Right cardiac atrium (tissue), 5 donors: ENCODE measurements at regions not wholly inside any gene's neighbourhood (a gene's known extent, or its start where the extent isn't known, plus 50 kb on each side); places are given as distances from the start of the nearest gene placed in this dataset.

Experiments used
- ATAC-seq, 2 donors: fragments of 200-7000 bp; cut with Tn5 transposase; one replicate each; pipeline versions ENCODE4 v1.8.0 to v1.9.1; 2020; ENCODE audit warnings: moderate library complexity in 2 of 2, mild to moderate bottlenecking in 1 of 2
- DNase-seq, 3 donors: peaks; one replicate each; pipeline ENCODE4 v3.0.0-alpha.2; 2020
- H3K27ac ChIP-seq: one replicate; pipeline ENCODE4 v1.5.1; 2013; ENCODE audit warnings: mild to moderate bottlenecking, low read length, control low read depth, moderate library complexity
- H3K27me3 ChIP-seq: one replicate; pipeline ENCODE4 v1.6.1; 2013; ENCODE audit not compliant: control insufficient read depth, insufficient read depth
- H3K4me1 ChIP-seq: one replicate; pipeline ENCODE4 v1.6.1; 2013; ENCODE audit warnings: low read length; ENCODE audit not compliant: control insufficient read depth, insufficient read depth
- H3K4me3 ChIP-seq: one replicate; pipeline ENCODE4 v1.5.1; 2013; ENCODE audit warnings: low read length, control low read depth
- H3K9me3 ChIP-seq: one replicate; pipeline ENCODE4 v1.6.1; 2013; ENCODE audit warnings: low read length; ENCODE audit not compliant: control insufficient read depth
- WGBS: extraction: QIAGEN DNeasy Blood & Tissue Kit; methylation state at CpG from one replicate; pipeline ENCODE4 v1.1.7; 2013; 5-methylcytosine and 5-hydroxymethylcytosine counted together
- intact Hi-C, 4 donors: fragments of 100-400 bp; cut with DNase I; formaldehyde crosslinking; loops; one replicate each; pipeline versions ENCODE4 v1.11.0 to v1.14.0; 2022 to 2023
- donor health status: healthy with polysubstance abuse.
- donor health status: DM: no; HTN: yes; CAD: no.
- donor health status: DM: no; HTN: no; CAD: no.
- donor health status: DM: no; HTN: yes; CAD: no; lungs with severe emphysema.
- donor health status: DM: yes; HTN: yes; CAD: no.

DNA sequence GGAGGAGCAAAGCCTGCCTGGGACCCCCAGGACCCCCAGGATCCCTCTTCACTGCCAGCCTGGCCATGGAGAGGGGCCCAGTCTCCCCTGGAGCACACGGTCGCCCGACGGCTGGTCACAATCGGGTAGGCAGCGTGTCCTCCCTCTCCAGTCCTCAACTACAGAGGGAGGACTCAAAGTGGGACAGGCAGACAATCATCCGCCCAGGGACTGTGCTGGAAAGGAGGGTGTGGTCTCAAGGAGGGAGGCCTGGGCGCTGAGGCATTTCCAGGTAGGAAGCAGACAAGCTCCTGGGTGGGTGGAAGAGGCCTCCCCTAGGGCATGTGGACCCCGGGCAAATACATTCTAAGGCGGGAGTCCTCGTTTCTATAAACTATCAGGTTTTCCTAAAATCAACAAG, 93.2 kb upstream of the ADAMTS2 start:
- H3K4me1 ChIP-seq, result no peaks in the 10 kb centered on the region
- intact Hi-C loops, result no loop called here
- peak in 1 of 2 donors; percentile 8 for ATAC-seq
- H3K27me3 ChIP-seq, result no peaks in the 10 kb centered on the region
- no peak overlapping the region for H3K4me3 ChIP-seq
- H3K27ac ChIP-seq, result no peak overlapping the region
- H3K9me3 ChIP-seq, result no peaks in the 10 kb centered on the region
- no peak for DNase-seq
- 71% methylated on average over 11 of the region's 11 CpGs for WGBS

DNA sequence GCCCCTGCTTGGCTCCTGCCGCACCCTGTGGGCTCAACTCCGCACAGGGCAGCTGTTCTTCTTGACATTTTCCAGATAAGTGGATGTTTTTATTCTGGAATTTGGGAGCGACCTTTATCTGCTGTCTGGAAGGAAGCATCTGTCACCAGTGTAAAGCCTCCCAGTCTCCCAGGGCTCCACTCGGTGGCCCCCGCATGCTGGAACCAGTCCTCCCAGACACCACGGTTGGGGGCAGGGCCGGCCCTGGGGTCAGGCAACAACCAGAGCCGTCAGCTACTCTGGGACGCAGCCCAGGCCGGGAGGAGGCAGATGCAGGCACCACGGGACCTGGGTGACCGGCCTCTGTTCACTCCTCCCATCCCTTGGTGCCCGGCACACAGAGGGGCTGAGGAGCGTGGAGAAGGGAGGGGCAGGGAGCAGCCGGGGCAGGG, 92.8 kb upstream of the ADAMTS2 start:
- no peaks in the 10 kb centered on the region for H3K9me3 ChIP-seq
- intact Hi-C loops, result no loop called here
- H3K4me3 ChIP-seq, result no peak overlapping the region
- WGBS, result 13% methylated on average over 15 of the region's 15 CpGs
- H3K4me1 ChIP-seq, result no peaks in the 10 kb centered on the region
- no peaks in the 10 kb centered on the region for H3K27me3 ChIP-seq
- peak; percentile 69 to 89 (median 87) for DNase-seq
- H3K27ac ChIP-seq, result no peak overlapping the region
- peak; percentile 77 to 78 for ATAC-seq

DNA sequence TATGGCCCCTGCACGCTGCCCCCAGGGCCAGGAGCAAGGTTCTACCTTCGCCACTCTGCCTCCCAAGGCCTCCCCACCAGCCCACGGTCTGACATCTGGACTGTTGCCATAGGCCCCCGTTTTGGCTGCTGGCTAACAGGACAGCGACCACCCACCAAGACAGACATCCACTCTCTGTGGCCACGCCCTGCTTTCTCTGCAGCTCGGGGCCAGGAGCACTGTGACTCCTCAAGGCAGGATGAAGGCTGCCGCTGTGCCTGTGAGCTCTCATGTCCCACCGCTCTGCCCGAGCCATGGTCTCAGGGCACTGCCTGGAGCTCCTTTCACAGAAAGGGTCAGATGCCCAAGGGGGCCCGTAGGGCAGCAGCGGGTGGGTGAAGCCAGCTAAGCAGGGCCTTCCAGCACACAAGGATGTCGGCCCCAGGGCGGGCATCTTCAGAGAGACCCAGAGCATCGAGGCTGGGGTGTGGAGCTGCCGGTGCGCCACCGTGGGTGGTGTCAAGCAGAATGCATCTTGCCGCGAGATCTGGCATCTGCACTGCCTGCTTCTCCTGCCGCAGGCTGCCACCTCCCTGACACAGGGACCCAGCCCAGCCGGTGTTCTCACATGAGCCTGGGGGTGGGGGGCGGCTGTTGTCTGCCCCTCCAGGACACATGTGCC, 92.2 kb upstream of the ADAMTS2 start:
- Histone ChIP-seq H3K4me3 (no peak overlapping the region), H3K9me3 (no peaks in the 10 kb centered on the region), H3K27ac (no peak overlapping the region), H3K27me3 (no peaks in the 10 kb centered on the region), H3K4me1 (no peaks in the 10 kb centered on the region)
- 46% methylated on average over 23 of the region's 23 CpGs for WGBS
- ATAC-seq, result peak in 1 of 2 donors; percentile 10
- DNase-seq, result peak in 1 of 3 donors; percentile 64
- intact Hi-C loops, result no loop called here

DNA sequence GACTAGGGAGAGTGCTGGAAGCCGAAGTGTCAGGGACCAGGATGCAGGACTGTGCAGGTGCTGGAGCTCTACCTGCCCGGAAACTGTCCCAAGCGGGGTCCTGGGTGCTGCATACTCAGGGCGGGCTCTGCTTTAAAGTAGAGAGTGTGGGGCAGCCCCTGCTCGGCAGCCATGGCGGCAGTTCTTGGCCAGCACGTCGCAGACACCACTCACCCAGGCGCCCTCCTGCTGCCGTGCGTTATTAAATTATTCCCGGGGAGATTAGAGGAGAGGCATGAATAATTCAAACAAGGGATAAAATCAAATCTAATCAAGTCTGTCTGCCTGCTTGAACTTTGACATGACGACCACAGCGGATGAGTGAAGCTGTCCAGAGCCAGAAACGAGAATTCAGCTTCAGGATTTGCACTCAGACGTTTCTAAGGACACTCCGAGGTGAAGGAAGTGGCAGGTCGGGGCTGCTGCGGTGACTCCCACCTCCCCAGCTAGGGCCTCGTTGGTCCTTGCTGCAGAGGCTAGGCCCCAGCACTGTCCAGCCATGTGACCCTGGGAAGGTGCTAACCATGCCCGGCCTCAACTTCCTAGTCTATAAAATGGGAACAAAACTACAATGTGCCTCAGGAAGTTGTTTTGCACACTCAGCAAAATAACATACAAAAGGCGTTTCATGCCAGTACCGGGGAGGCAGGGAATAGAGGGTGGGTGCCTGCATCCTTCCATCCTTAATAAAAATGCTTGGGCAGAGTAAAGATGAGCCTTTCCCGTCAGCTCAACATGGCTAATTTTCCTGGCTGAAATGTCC, 91.3 kb upstream of the ADAMTS2 start:
- H3K4me1 ChIP-seq, result no peaks in the 10 kb centered on the region
- ATAC-seq, result no peak
- H3K9me3 ChIP-seq, result no peaks in the 10 kb centered on the region
- no peak overlapping the region for H3K27ac ChIP-seq
- no peaks in the 10 kb centered on the region for H3K27me3 ChIP-seq
- 60% methylated on average over 24 of the region's 24 CpGs for WGBS
- DNase-seq, result peak in 1 of 3 donors; percentile 26
- no peak overlapping the region for H3K4me3 ChIP-seq
- intact Hi-C loops, result no loop called here

DNA sequence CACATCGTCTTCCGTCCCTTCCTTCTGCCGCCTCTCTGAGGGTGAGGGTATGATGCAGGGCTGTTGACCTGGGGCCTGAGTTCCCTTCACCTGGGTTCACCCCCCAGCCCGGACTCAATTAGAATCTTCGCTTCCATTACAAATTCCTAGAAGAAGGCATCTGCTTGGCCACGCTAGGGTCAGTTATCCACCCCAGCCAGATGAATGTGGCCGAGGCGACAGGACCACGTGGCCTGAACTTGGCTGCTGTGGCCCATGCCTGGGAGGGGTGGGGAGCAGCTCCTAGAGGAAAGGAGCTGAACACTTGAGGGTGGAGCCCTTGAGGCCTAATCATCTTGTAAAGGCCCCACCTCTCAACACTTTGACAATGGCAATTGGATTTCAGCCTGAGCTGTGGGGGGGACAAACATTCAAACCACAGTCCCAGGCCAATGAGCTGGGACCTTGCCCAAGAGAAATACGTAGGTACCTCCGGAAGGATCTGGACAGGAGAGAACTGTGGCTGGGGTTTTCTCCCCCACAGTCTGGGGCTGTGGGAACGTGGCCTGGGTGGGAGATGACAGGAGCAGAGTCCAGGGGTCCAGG, 90.6 kb upstream of the ADAMTS2 start:
- no peak overlapping the region for H3K4me3 ChIP-seq
- intact Hi-C loops, result no loop called here
- no peaks in the 10 kb centered on the region for H3K4me1 ChIP-seq
- DNase-seq (peak; percentile 70 to 89 (median 86)), ATAC-seq (peak; percentile 86 to 88)
- H3K27ac ChIP-seq, result no peak overlapping the region
- H3K27me3 ChIP-seq, result no peaks in the 10 kb centered on the region
- H3K9me3 ChIP-seq, result no peaks in the 10 kb centered on the region
- 63% methylated on average over 12 of the region's 12 CpGs for WGBS

DNA sequence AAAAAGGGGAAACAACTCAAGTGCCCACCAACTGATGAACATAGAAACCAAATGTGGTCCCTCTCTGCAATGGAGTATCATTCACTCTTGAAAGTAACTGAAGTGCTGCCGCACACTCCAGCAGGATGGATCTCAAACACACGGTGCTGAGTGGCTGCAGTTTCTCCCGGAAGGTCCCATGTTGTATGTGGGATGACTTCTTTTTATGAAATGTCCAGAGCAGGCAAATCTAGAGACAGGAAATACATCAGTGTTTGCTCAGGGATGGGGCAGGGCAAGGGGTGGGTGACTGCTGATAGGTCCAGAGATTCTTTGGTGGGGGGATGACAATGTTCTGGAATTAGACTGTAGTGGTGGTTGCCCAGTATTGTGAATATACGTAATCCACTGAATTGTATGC, 89.9 kb upstream of the ADAMTS2 start:
- DNase-seq (peak in 1 of 3 donors; percentile 6), ATAC-seq (no peak)
- 62% methylated on average over 4 of the region's 4 CpGs for WGBS
- no peaks in the 10 kb centered on the region for H3K9me3 ChIP-seq
- intact Hi-C loops, result no loop called here
- H3K27ac ChIP-seq, result no peak overlapping the region
- no peaks in the 10 kb centered on the region for H3K4me1 ChIP-seq
- H3K4me3 ChIP-seq, result no peak overlapping the region
- no peaks in the 10 kb centered on the region for H3K27me3 ChIP-seq

DNA sequence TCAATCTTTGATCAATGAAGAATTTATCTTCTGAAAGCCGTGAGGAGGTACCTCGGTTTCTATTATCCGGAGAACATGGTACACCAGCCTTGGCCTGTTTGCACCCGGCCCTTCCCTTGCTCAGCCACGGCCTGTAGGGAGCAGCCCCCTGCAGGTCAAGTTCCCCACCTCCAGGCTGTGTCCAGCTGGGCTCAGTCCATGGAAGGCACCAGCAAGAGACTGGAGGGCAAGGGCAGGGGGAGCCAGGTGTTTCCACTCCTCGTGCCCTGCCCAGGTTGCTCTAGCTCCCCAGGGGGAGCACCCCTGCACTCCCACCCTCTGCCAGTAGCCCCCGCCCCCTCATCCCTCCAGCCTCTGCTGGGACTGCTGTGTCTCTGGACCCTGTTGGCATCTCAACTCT, 87.3 kb upstream of the ADAMTS2 start:
- intact Hi-C loops, result no loop called here
- H3K27ac ChIP-seq, result no peak overlapping the region
- no peaks in the 10 kb centered on the region for H3K4me1 ChIP-seq
- no peak overlapping the region for H3K4me3 ChIP-seq
- no peaks in the 10 kb centered on the region for H3K9me3 ChIP-seq
- DNase-seq (peak in 1 of 3 donors; percentile 43), ATAC-seq (no peak)
- WGBS, result 83% methylated on average over 7 of the region's 7 CpGs
- no peaks in the 10 kb centered on the region for H3K27me3 ChIP-seq

DNA sequence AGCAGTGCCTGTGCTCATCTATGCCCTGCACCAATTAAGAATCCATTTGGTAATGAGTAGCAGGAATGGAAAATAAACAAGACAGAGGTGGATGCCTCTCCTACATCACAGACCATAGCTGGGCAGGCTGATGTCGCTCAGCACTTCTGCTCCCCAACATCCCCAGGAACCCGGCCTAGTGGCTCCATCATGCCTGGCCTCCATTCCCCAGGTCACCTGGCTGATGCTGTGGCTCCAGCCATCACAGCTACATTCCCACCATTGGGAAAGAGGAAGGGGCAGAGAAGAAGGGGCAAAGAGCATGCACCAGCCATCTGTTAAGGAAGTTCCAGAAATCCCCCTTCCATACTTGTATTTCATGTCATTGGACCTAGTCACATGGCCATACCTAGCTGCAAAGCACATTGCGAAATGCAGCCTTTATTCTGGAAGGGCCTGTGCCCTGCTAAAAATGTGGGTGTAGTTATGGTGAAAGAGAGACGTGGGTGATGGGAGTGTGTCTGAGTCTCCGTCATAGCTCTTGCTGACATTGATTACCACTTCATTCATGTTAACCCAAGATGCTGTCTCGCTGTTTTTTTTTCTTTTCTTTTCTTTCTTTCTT, 86.1 kb upstream of the ADAMTS2 start:
- no peak for ATAC-seq
- Histone ChIP-seq H3K9me3 (no peaks in the 10 kb centered on the region), H3K4me1 (no peaks in the 10 kb centered on the region), H3K4me3 (no peak overlapping the region), H3K27ac (no peak overlapping the region), H3K27me3 (no peaks in the 10 kb centered on the region)
- DNase-seq, result peak in 1 of 3 donors; percentile 18
- 89% methylated on average over 6 of the region's 6 CpGs for WGBS
- intact Hi-C loops, result no loop called here

DNA sequence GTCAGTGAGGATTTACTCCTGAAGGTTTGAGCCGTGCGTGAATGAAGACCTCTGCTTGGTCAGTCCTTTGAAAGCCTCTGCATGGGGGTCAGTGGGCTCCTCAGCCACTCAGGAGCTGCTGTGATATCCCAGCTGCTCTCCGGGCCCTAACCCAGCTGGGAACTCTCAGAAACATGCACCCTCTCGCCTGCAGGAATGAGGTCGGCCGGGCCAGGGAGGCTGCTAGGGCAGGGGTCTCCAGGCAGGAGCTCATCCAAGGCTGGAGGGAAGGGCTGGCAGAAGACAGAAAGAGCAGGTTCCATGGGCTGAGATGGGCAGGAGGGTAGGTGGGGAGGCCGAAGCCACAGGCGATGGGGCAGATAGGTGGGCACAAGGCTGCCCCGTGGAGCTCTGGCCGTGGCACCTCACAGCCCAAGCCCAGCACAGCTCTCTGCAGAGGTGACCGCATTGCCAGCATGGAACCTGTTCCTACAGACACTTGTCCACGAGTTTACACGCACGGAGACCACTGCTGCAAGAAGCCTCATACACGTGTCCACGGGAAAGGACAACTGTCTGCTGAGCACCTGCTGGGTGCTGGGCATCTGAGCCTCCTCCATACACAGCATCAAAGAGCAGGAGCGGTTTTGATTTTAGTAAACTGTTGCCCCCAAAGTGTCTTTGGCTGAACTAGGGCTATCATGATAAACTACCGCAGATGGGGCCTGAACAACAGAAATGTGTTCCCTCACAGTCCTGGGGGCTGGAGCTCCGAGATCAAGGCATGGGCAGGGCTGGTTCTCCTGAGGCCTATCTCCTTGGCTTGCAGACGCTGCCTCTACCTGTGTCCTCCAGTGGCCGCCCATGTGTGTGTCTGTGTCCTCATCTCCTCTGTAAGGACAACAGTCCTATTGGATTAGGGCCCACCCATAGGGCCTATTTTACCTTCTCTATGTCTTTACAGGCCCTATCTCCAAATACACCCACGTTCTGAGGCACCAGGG, 85.2 kb upstream of the ADAMTS2 start:
- intact Hi-C loops, result no loop called here
- DNase-seq, result peak in 1 of 3 donors; percentile 37
- WGBS, result 88% methylated on average over 22 of the region's 22 CpGs
- ATAC-seq, result no peak
- no peaks in the 10 kb centered on the region for H3K4me1 ChIP-seq
- H3K27ac ChIP-seq, result no peak overlapping the region
- H3K4me3 ChIP-seq, result no peak overlapping the region
- H3K9me3 ChIP-seq, result no peaks in the 10 kb centered on the region
- H3K27me3 ChIP-seq, result no peaks in the 10 kb centered on the region

DNA sequence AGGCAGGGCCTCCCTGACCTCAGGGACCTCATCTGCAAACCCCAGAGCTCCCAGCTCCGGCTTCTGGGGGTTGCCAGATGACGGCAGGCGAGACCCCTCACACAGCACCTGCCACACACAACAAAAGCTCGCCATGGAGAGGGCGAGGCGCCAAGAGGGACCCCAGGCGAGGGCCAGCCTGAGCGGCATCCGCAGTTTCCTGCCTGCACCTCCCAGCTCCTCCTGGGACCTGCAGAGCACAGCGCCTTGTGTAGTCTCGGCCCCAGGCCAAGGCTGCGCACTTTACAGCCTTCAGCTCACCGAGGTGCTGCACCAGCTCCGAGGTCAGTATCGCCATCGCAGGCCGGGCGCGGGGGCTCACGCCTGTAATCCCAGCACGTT, 82.4 kb upstream of the ADAMTS2 start:
- Histone ChIP-seq H3K27ac (no peak overlapping the region), H3K4me1 (no peaks in the 10 kb centered on the region), H3K4me3 (no peak overlapping the region), H3K9me3 (no peaks in the 10 kb centered on the region), H3K27me3 (no peaks in the 10 kb centered on the region)
- 87% methylated on average over 21 of the region's 21 CpGs for WGBS
- ATAC-seq, result no peak
- peak in 1 of 3 donors; percentile 49 for DNase-seq
- intact Hi-C loops, result no loop called here
